ENCODE measurements at regions not wholly inside any gene's neighbourhood (a gene's known extent, or its start where the extent isn't known, plus 50 kb on each side); places are given as distances from the start of the nearest gene placed in this dataset.
"Not testable (repeated sequence)": the region's sequence is repeated elsewhere in the genome, so short reads cannot be mapped to it uniquely, and the experiment has no call there.

GRCh38 chr12:92436856-92437255 lies 265.9 kb upstream of the PLEKHG7 start:
- no peak for DNase-seq (ENCODE audit: low read depth in 2 of 2)

GRCh38 chr12:92434607-92435025 lies 268.2 kb upstream of the PLEKHG7 start:
- DNase-seq (ENCODE audit: low read depth in 2 of 2) = no peak

- no peak for DNase-seq (ENCODE audit: low read depth in 2 of 2)
These were observed 269.9 kb upstream of the PLEKHG7 start for GRCh38 chr12:92432724-92433441.

- DNase-seq (ENCODE audit: low read depth in 2 of 2) = no peak
These were observed 271.6 kb upstream of the PLEKHG7 start for GRCh38 chr12:92431146-92431545.

- no peak for DNase-seq (ENCODE audit: low read depth in 2 of 2)
These were observed 276.5 kb upstream of the PLEKHG7 start for GRCh38 chr12:92426332-92426731.

- no peak for DNase-seq (ENCODE audit: low read depth in 2 of 2)
These were observed 277.6 kb upstream of the PLEKHG7 start for GRCh38 chr12:92425165-92425564.

GRCh38 chr12:92424338-92424737 lies 278.5 kb upstream of the PLEKHG7 start:
- peak in 1 of 2 donors; percentile 39 for DNase-seq (ENCODE audit: low read depth in 2 of 2)

- DNase-seq (ENCODE audit: low read depth in 2 of 2) = peak in 1 of 2 donors; percentile 20
These were observed 276.1 kb upstream of the BTG1 start for GRCh38 chr12:92421701-92422100.

- no peak for DNase-seq (ENCODE audit: low read depth in 2 of 2)
These were observed 275.4 kb upstream of the BTG1 start for GRCh38 chr12:92421042-92421441.

- no peak for DNase-seq (ENCODE audit: low read depth in 2 of 2)
These were observed 273.6 kb upstream of the BTG1 start for GRCh38 chr12:92419201-92419600.

- DNase-seq (ENCODE audit: low read depth in 2 of 2) = peak in 1 of 2 donors; percentile 10
These were observed 272.7 kb upstream of the BTG1 start for GRCh38 chr12:92418381-92418780.

GRCh38 chr12:92417373-92417772 lies 271.7 kb upstream of the BTG1 start:
- DNase-seq (ENCODE audit: low read depth in 2 of 2) = no peak

GRCh38 chr12:92416385-92416812 lies 270.8 kb upstream of the BTG1 start:
- DNase-seq (ENCODE audit: low read depth in 2 of 2) = no peak

GRCh38 chr12:92414170-92415070 lies 268.8 kb upstream of the BTG1 start:
- no peak for DNase-seq (ENCODE audit: low read depth in 2 of 2)

GRCh38 chr12:92413286-92413685 lies 267.6 kb upstream of the BTG1 start:
- DNase-seq (ENCODE audit: low read depth in 2 of 2) = no peak

- DNase-seq (ENCODE audit: low read depth in 2 of 2) = no peak
These were observed 267.2 kb upstream of the BTG1 start for GRCh38 chr12:92412856-92413255.

- peak; percentile 27 to 62 for DNase-seq (ENCODE audit: low read depth in 2 of 2)
These were observed 266.0 kb upstream of the BTG1 start for GRCh38 chr12:92411687-92412086.

GRCh38 chr12:92408072-92408900 lies 262.6 kb upstream of the BTG1 start:
- DNase-seq (ENCODE audit: low read depth in 2 of 2) = peak; percentile 51 to 61

- DNase-seq (ENCODE audit: low read depth in 2 of 2) = not testable (repeated sequence)
These were observed 260.9 kb upstream of the BTG1 start for GRCh38 chr12:92406404-92407070.

GRCh38 chr12:92405801-92406251 lies 260.2 kb upstream of the BTG1 start:
- not testable (repeated sequence) for DNase-seq (ENCODE audit: low read depth in 2 of 2)

GRCh38 chr12:92404921-92405320 lies 259.3 kb upstream of the BTG1 start:
- DNase-seq (ENCODE audit: low read depth in 2 of 2) = no peak
